Mucosa of rectum (tissue), 2 donors: ENCODE measurements at regions not wholly inside any gene's neighbourhood (a gene's known extent, or its start where the extent isn't known, plus 50 kb on each side); places are given as distances from the start of the nearest gene placed in this dataset.

Experiments used
- H3K27ac ChIP-seq, 2 donors: one replicate each; pipeline ENCODE4 v1.7.0; 2013; ENCODE audit warnings: inconsistent platforms in 2 of 2, low read depth in 2 of 2, low read length in 2 of 2
- H3K27me3 ChIP-seq, 2 donors: one replicate each; pipeline ENCODE4 v1.7.0; 2013; ENCODE audit warnings: low read length in 2 of 2; ENCODE audit not compliant: control insufficient read depth in 2 of 2, insufficient read depth in 2 of 2
- H3K36me3 ChIP-seq, 2 donors: one replicate each; pipeline ENCODE4 v1.7.0; 2013; ENCODE audit warnings: low read length in 2 of 2; ENCODE audit not compliant: control insufficient read depth in 2 of 2, insufficient read depth in 2 of 2
- H3K4me1 ChIP-seq, 2 donors: one replicate each; pipeline ENCODE4 v1.7.0; 2013; ENCODE audit warnings: low read length in 2 of 2, mild to moderate bottlenecking in 1 of 2; ENCODE audit not compliant: control insufficient read depth in 2 of 2, insufficient read depth in 2 of 2
- H3K4me3 ChIP-seq, 2 donors: one replicate each; pipeline ENCODE4 v1.7.0; 2013; ENCODE audit warnings: low read length in 2 of 2
- H3K9ac ChIP-seq, 2 donors: one replicate each; pipeline ENCODE4 v1.7.0; 2013; ENCODE audit warnings: low read length in 2 of 2, low read depth in 1 of 2, mild to moderate bottlenecking in 1 of 2
- H3K9me3 ChIP-seq, 2 donors: one replicate each; pipeline ENCODE4 v1.7.0; 2013; ENCODE audit warnings: low read length in 2 of 2; ENCODE audit not compliant: control insufficient read depth in 2 of 2
- donor health status: healthy.
- donor health status: Normal muscosa, but diverticular disease.

DNA sequence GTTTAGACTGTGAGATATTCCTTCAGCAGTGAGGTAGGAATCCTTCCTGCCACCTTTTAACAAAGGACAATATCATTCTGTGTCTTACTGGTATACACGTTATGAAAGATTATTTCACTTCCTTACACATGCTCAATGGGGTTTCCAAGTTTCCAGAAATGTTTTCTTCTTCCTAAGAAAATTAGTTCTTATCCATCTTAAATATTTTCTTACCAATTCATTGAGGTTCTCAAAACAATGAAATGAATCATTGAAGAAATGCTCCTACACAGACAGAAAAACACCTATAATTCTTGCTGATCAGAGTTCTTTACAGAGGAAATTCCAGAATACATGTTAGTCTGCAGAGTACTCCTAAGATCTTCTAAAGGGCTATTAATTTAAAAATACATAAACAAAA lies 51.4 kb upstream of the SEC61G start:
- Histone ChIP-seq H3K36me3 (no peaks in the 10 kb centered on the region), H3K4me1 (no peaks in the 10 kb centered on the region), H3K27ac (no peak overlapping the region), H3K9ac (no peak overlapping the region), H3K9me3 (no peaks in the 10 kb centered on the region), H3K27me3 (no peaks in the 10 kb centered on the region), H3K4me3 (no peak overlapping the region)

DNA sequence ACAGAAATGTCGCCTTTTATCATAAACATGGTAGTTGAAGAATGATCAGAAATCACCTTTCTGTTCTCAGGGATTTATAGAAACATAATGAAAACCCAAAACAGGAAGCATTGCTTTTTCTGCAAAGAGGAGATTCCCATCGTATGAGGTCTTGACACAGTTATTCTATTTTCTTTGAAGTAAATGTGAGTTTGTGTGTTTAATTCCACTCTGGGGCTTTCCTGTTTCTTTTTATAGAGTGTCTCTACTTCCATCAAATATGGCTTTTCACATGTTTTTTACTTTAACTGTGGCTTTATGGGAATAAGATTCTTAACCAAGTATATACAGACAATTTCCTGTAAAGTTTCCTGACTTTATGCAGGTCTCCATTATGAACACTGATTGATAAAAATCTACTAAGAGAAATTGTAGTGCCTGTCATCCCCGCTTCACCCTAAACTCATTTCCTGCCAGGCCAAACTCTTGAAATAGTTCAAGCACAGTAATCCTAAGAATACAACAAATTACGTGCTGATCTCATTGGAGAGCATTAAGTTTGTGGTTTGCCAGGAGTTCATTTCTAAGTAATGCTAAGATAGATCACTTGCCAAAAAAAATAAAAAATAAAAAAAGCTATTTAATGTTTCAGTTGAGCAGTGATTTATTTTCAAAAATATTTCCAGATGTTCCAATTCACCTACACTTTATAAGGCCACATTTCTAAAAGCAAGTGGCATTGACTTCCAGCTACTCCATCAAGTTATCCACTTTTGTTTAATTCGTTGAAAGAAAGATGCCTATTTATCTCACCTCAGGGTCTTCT lies 52.2 kb upstream of the SEC61G start:
- H3K27me3 ChIP-seq = no peaks in the 10 kb centered on the region
- H3K9me3 ChIP-seq = no peaks in the 10 kb centered on the region
- no peaks in the 10 kb centered on the region for H3K36me3 ChIP-seq
- H3K4me3 ChIP-seq = no peak overlapping the region
- no peak overlapping the region for H3K9ac ChIP-seq
- no peak overlapping the region for H3K27ac ChIP-seq
- H3K4me1 ChIP-seq = no peaks in the 10 kb centered on the region

DNA sequence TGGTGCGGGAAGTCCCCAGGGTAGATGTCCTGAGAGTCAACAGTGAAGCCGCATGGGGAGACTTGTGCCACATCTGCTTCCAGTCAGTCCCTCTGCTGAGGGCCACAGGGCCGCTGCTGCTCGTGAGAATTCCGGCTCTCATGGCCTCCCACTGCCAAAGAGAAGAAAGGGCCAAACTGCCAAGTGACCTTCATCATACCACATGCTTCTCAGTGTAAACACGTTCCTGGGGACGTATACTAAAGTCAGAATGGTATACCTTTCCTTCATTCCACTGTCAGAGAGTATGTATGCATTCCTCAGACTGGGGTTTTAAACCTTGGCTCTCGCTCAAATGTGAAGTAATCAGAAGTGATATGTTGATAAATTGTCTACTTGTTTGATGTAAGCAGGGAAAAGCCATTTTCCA lies 52.8 kb upstream of the SEC61G start:
- Histone ChIP-seq H3K4me1 (no peaks in the 10 kb centered on the region), H3K9me3 (no peaks in the 10 kb centered on the region), H3K4me3 (no peak overlapping the region), H3K27me3 (no peaks in the 10 kb centered on the region), H3K36me3 (no peaks in the 10 kb centered on the region), H3K9ac (no peak overlapping the region), H3K27ac (no peak overlapping the region)

- Histone ChIP-seq H3K36me3 (no peaks in the 10 kb centered on the region), H3K27ac (no peak overlapping the region), H3K4me1 (no peaks in the 10 kb centered on the region), H3K27me3 (no peaks in the 10 kb centered on the region), H3K9me3 (no peaks in the 10 kb centered on the region), H3K9ac (no peak overlapping the region), H3K4me3 (no peak overlapping the region)
Observed at GRCh38 chr7:54812756-54813322, 53.8 kb upstream of the SEC61G start.

GRCh38 chr7:54813398-54813797 lies 54.4 kb upstream of the SEC61G start:
- Histone ChIP-seq H3K9me3 (no peaks in the 10 kb centered on the region), H3K36me3 (no peaks in the 10 kb centered on the region), H3K27ac (no peak overlapping the region), H3K4me1 (no peaks in the 10 kb centered on the region), H3K4me3 (no peak overlapping the region), H3K9ac (no peak overlapping the region), H3K27me3 (no peaks in the 10 kb centered on the region)

DNA sequence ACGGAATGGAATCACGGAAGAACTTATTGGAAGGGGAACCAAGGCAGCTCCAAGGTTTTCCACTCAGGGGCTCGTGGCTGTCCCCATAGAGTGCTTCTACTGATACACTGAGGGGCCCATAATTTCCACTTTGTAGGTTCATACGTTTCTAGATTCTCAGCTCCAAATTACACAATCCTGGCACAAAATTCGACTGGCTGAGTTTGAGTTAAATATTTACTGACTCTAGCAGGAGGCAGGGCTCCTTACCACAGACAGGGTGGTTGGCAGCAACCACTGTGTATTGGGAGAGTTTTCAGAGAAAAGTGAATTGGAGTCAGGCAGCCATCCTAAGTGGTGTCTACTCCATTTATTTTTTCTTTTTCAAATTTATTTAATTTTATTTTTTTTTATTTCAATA lies 55.4 kb upstream of the SEC61G start:
- H3K4me3 ChIP-seq = no peak overlapping the region
- H3K4me1 ChIP-seq = no peaks in the 10 kb centered on the region
- no peaks in the 10 kb centered on the region for H3K27me3 ChIP-seq
- H3K36me3 ChIP-seq = no peaks in the 10 kb centered on the region
- no peak overlapping the region for H3K9ac ChIP-seq
- no peaks in the 10 kb centered on the region for H3K9me3 ChIP-seq
- H3K27ac ChIP-seq = no peak overlapping the region

GRCh38 chr7:54817152-54817551 lies 58.1 kb upstream of the SEC61G start:
- no peak overlapping the region for H3K9ac ChIP-seq
- H3K4me1 ChIP-seq = no peaks in the 10 kb centered on the region
- no peaks in the 10 kb centered on the region for H3K36me3 ChIP-seq
- no peak overlapping the region for H3K27ac ChIP-seq
- H3K4me3 ChIP-seq = no peak overlapping the region
- H3K27me3 ChIP-seq = no peaks in the 10 kb centered on the region
- H3K9me3 ChIP-seq = no peaks in the 10 kb centered on the region

DNA sequence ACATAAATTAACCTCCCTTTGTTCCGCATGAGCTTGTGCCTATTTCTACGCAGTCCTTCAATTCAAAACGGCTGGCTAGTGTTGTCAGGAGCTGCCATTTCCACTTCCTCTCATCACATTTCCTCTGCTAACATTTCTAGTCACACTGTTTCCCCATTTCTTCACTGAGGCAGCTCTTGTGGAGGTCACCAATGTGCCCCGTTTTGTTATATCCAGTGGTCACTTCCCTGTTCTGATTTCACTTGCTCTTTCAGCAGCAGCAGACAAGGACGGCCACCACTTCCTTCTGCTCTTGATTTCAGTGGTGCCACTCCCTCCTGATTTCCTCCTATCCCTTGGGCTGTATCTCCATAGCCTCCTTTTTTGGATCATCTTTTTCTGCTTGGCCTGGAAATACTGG lies 64.8 kb upstream of the SEC61G start:
- H3K36me3 ChIP-seq = no peaks in the 10 kb centered on the region
- no peaks in the 10 kb centered on the region for H3K9me3 ChIP-seq
- no peak overlapping the region for H3K9ac ChIP-seq
- no peaks in the 10 kb centered on the region for H3K4me1 ChIP-seq
- H3K4me3 ChIP-seq = no peak overlapping the region
- H3K27me3 ChIP-seq = no peaks in the 10 kb centered on the region
- H3K27ac ChIP-seq = no peak overlapping the region

- Histone ChIP-seq H3K36me3 (no peaks in the 10 kb centered on the region), H3K9me3 (no peaks in the 10 kb centered on the region), H3K4me1 (no peaks in the 10 kb centered on the region), H3K27ac (no peak overlapping the region), H3K27me3 (no peaks in the 10 kb centered on the region), H3K4me3 (no peak overlapping the region), H3K9ac (no peak overlapping the region)
Observed at GRCh38 chr7:54824655-54825054, 65.6 kb upstream of the SEC61G start.

DNA sequence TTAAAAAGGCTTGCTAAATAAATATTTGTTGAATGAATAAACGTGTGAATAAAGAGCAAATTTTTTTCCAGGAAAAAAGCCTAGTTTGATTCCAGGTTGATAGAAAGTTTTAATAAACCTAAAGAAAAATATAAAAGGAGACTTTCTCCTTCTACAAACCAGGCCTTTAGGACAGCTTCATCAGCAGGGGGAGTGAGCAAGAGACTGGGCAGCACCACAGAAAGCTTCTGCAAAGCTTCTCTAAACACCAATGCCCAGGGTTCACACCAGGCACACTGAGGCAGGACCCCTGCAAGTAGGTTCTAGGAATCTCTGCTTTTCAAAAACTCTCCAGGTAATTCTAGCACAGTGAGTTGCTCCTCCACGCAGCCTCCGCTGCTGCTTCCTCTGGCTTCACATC lies 66.4 kb upstream of the SEC61G start:
- H3K27ac ChIP-seq = no peak overlapping the region
- no peak overlapping the region for H3K4me3 ChIP-seq
- H3K27me3 ChIP-seq = no peaks in the 10 kb centered on the region
- H3K9ac ChIP-seq = no peak overlapping the region
- H3K9me3 ChIP-seq = no peaks in the 10 kb centered on the region
- no peaks in the 10 kb centered on the region for H3K4me1 ChIP-seq
- no peaks in the 10 kb centered on the region for H3K36me3 ChIP-seq
